Coronary artery (tissue), 2 donors: ENCODE measurements at regions not wholly inside any gene's neighbourhood (a gene's known extent, or its start where the extent isn't known, plus 50 kb on each side); places are given as distances from the start of the nearest gene placed in this dataset.

ENCODE experiments used
- DNase-seq: peaks from one replicate; pipeline ENCODE4 v3.0.0-alpha.2; 2017; ENCODE audit warnings: low spot score
- H3K27ac ChIP-seq, 2 donors: fragments of 200-600 bp; sonication (generic); one replicate each; pipeline ENCODE4 v1.5.1; 2016 to 2019
- H3K4me3 ChIP-seq: fragments of 200-600 bp; sonication (generic); 2 replicates; pipeline ENCODE4 v1.5.1; 2016; ENCODE audit warnings: mild to moderate bottlenecking, moderate library complexity
- CTCF ChIP-seq: fragments of 200-600 bp; sonication (generic); IDR thresholded peaks from one replicate; pipeline ENCODE4 v1.5.1; 2019; ENCODE audit warnings: antibody characterized with exemption

- Histone ChIP-seq H3K4me3 (no peak overlapping the region), H3K27ac (no peak overlapping the region)
- no peak for DNase-seq
- no peak for TF ChIP-seq CTCF
Observed at GRCh38 chr1:185668013-185668412, 66.2 kb upstream of the HMCN1 start.

DNA sequence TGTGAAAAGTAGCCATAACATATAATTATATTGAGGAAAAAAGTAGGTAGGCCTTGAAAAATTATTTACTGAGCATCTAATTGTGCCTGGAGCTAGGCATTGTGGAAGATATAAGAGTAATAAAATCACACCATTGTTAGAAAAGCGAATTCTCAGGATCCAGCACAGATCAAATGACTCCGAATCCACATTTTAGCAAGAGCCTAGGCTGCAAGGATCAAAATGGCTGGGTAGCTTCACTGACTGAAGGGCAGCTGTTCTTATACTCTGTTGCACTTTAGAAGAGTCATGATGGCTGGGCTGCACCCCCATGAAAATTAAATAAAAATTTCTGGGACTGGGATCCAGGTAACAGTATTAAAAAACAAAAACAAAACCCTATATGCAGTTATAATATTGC lies 67.6 kb upstream of the HMCN1 start:
- Histone ChIP-seq H3K27ac (no peak overlapping the region), H3K4me3 (no peak overlapping the region)
- DNase-seq, result no peak
- no peak for TF ChIP-seq CTCF

- Histone ChIP-seq H3K27ac (no peak overlapping the region), H3K4me3 (no peak overlapping the region)
- no peak for TF ChIP-seq CTCF
- DNase-seq, result no peak
Observed at GRCh38 chr1:185663771-185664296, 70.4 kb upstream of the HMCN1 start.

DNA sequence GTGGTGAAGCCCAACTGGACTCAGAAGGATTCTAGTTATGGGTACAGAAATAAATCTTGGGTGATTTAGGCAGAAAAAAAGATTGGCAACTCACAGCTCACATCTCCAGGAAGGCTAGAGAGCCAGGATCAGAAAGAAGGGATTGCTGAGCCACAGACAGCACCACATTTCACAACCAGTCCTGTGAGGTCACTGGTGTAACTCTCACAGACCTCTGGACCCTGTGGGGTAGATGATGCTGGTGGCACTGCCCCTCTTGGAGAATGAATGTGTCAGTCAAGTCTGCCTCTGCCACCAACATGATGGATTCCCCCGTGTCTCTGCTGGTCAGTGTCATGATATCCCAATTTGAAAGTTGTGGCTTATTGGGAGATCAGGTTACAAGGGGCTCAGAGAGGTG lies 70.9 kb upstream of the HMCN1 start:
- DNase-seq, result no peak
- no peak overlapping the region for H3K4me3 ChIP-seq
- H3K27ac ChIP-seq, result no peak overlapping the region
- no peak for TF ChIP-seq CTCF

DNA sequence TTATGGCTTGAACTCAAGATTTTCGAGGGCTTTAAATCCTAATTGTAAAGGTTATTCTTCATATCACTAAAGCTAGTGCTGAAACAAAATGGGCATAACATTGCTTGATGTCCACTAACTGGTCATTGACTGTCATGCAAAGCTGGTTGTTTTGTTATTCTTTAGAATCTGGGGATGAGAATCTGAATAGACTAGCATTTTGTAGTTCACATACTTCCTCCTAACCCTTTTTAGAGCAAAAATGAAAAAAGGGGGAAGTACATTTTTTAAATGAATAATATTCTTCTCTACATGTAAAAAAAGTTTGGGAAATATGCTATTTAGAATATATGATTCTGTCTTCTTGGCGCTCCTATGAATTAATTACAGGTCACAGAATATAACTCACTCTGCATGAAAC lies 72.2 kb upstream of the HMCN1 start:
- no peak overlapping the region for H3K4me3 ChIP-seq
- DNase-seq, result no peak
- H3K27ac ChIP-seq, result no peak overlapping the region
- no peak for TF ChIP-seq CTCF

- no peak overlapping the region for H3K4me3 ChIP-seq
- no peak for TF ChIP-seq CTCF
- DNase-seq, result no peak
- H3K27ac ChIP-seq, result no peak overlapping the region
Observed at GRCh38 chr1:185656663-185657062, 77.5 kb upstream of the HMCN1 start.

- Histone ChIP-seq H3K4me3 (no peak overlapping the region), H3K27ac (peak overlapping the region in 1 of 2 donors; percentile 55)
- DNase-seq, result no peak
- TF ChIP-seq CTCF, result no peak
Observed at GRCh38 chr1:185654952-185655314, 79.3 kb upstream of the HMCN1 start.
